HL-60 (cell line): ENCODE measurements at regions not wholly inside any gene's neighbourhood (a gene's known extent, or its start where the extent isn't known, plus 50 kb on each side); places are given as distances from the start of the nearest gene placed in this dataset.

ENCODE experiments used
- TF ChIP-seq, protein P1 (sequence below): IDR thresholded peaks from one replicate; pipeline ENCODE4 v1.5.1; 2011; ENCODE audit warnings: low read length, control low read depth, inconsistent platforms; ENCODE audit not compliant: insufficient read depth
- TF ChIP-seq, protein P2 (sequence below): IDR thresholded peaks from 2 replicates; pipeline ENCODE4 v1.6.1; 2012; ENCODE audit warnings: low read depth; ENCODE audit not compliant: insufficient replicate concordance

DNA sequence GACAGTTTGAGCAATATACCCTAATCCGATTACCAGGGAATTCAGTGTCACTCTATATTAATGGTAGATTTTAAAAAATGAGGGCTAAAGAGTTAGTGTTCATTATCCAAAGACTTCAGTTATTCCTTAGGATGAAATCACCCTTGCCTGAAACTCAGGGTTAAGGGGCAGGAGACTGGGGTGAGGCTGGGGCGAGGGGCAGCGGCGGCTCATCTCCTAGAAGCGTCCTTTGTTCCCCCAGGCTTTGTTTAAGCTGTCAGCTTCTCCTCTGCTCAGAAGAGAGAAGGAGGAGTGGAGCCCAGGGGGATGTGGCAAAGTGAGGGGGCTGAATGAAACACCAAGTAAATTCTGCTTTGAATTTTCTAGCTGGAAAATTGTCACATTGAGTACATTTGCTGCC is 117.7 kb upstream of the ELAC2 start:
- TF ChIP-seq, protein P1, sequence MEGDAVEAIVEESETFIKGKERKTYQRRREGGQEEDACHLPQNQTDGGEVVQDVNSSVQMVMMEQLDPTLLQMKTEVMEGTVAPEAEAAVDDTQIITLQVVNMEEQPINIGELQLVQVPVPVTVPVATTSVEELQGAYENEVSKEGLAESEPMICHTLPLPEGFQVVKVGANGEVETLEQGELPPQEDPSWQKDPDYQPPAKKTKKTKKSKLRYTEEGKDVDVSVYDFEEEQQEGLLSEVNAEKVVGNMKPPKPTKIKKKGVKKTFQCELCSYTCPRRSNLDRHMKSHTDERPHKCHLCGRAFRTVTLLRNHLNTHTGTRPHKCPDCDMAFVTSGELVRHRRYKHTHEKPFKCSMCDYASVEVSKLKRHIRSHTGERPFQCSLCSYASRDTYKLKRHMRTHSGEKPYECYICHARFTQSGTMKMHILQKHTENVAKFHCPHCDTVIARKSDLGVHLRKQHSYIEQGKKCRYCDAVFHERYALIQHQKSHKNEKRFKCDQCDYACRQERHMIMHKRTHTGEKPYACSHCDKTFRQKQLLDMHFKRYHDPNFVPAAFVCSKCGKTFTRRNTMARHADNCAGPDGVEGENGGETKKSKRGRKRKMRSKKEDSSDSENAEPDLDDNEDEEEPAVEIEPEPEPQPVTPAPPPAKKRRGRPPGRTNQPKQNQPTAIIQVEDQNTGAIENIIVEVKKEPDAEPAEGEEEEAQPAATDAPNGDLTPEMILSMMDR, result no peak
- TF ChIP-seq, protein P2, sequence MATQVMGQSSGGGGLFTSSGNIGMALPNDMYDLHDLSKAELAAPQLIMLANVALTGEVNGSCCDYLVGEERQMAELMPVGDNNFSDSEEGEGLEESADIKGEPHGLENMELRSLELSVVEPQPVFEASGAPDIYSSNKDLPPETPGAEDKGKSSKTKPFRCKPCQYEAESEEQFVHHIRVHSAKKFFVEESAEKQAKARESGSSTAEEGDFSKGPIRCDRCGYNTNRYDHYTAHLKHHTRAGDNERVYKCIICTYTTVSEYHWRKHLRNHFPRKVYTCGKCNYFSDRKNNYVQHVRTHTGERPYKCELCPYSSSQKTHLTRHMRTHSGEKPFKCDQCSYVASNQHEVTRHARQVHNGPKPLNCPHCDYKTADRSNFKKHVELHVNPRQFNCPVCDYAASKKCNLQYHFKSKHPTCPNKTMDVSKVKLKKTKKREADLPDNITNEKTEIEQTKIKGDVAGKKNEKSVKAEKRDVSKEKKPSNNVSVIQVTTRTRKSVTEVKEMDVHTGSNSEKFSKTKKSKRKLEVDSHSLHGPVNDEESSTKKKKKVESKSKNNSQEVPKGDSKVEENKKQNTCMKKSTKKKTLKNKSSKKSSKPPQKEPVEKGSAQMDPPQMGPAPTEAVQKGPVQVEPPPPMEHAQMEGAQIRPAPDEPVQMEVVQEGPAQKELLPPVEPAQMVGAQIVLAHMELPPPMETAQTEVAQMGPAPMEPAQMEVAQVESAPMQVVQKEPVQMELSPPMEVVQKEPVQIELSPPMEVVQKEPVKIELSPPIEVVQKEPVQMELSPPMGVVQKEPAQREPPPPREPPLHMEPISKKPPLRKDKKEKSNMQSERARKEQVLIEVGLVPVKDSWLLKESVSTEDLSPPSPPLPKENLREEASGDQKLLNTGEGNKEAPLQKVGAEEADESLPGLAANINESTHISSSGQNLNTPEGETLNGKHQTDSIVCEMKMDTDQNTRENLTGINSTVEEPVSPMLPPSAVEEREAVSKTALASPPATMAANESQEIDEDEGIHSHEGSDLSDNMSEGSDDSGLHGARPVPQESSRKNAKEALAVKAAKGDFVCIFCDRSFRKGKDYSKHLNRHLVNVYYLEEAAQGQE, result no peak
